H1 (cell line): ENCODE measurements at regions not wholly inside any gene's neighbourhood (a gene's known extent, or its start where the extent isn't known, plus 50 kb on each side); places are given as distances from the start of the nearest gene placed in this dataset.

Experiments used
- CTCF ChIA-PET: fragments of 300-600 bp; sonication (Branson Sonifier 250); formaldehyde crosslinking; loops from one replicate; lab custom pipeline; 2021; ENCODE audit not compliant: partially characterized antibody; lab: Charles Lee
- POLR2A ChIA-PET: fragments of 300-600 bp; sonication (Branson Sonifier 250); formaldehyde crosslinking; loops from one replicate; lab custom pipeline; 2021; ENCODE audit warnings: inconsistent platforms; ENCODE audit not compliant: partially characterized antibody; lab: Charles Lee
- DNase-seq, 2 experiments: peaks; one replicate each; pipeline versions ENCODE4 v3.0.0 to v3.0.0-alpha.2; 2010 to 2022; ENCODE audit warnings: low spot score in 2 of 2, low read depth in 1 of 2, mixed read lengths in 1 of 2
- FAIRE-seq: peaks from 2 replicates; lab custom pipeline; 2011; peaks lifted over from hg19 to GRCh38; lab: Jason Lieb, UNC
- H2AFZ ChIP-seq: 2 replicates; pipeline ENCODE4 v1.8.1; 2012; ENCODE audit warnings: low read length, inconsistent platforms
- H2AK5ac ChIP-seq: 2 replicates; pipeline ENCODE4 v1.6.1; 2013; ENCODE audit warnings: low read depth, low read length
- H2BK120ac ChIP-seq: replicated peaks from 2 replicates; pipeline ENCODE3; 2013; ENCODE audit warnings: low read depth, low read length, inconsistent platforms
- H2BK12ac ChIP-seq: 2 replicates; pipeline ENCODE4 v1.6.1; 2013; ENCODE audit warnings: low read depth, low read length
- H2BK15ac ChIP-seq: 2 replicates; pipeline ENCODE4 v1.6.1; 2013; ENCODE audit warnings: low read length
- H2BK20ac ChIP-seq: 2 replicates; pipeline ENCODE4 v1.6.1; 2013; ENCODE audit warnings: low read length
- H2BK5ac ChIP-seq: 2 replicates; pipeline ENCODE4 v1.6.1; 2013; ENCODE audit warnings: low read depth, low read length
- H3K14ac ChIP-seq: 2 replicates; pipeline ENCODE4 v1.6.1; 2013; ENCODE audit warnings: inconsistent platforms; ENCODE audit not compliant: insufficient read length
- H3K18ac ChIP-seq: 2 replicates; pipeline ENCODE4 v1.6.1; 2013; ENCODE audit warnings: low read length; ENCODE audit errors: extremely low read depth
- H3K23ac ChIP-seq: 2 replicates; pipeline ENCODE4 v1.6.1; 2013; ENCODE audit warnings: inconsistent platforms; ENCODE audit not compliant: insufficient read length
- H3K23me2 ChIP-seq: 2 replicates; pipeline ENCODE4 v1.6.1; 2013; ENCODE audit warnings: low read depth, low read length
- H3K27ac ChIP-seq: 2 replicates; pipeline ENCODE4 v1.6.1; 2011; ENCODE audit warnings: low read depth, low read length, inconsistent platforms
- H3K27me3 ChIP-seq, 4 experiments: replicated peaks in 1 of 4; 1 replicate in 1 of 4; 2 replicates in 3 of 4; pipeline versions ENCODE4 v1.6.1 to v1.8.1; 2011 to 2013; ENCODE audit warnings: low read length in 3 of 4, mild to moderate bottlenecking in 3 of 4, inconsistent platforms in 2 of 4, mixed read lengths in 2 of 4, moderate library complexity in 1 of 4; ENCODE audit not compliant: control insufficient read depth in 3 of 4, insufficient read depth in 3 of 4; ENCODE audit errors: extremely low read depth in 1 of 4
- H3K36me3 ChIP-seq, 4 experiments: 2 replicates each; pipeline versions ENCODE4 v1.6.1 to v1.8.1; 2011 to 2013; ENCODE audit warnings: mild to moderate bottlenecking in 4 of 4, low read length in 3 of 4, moderate library complexity in 2 of 4, control low read depth in 1 of 4, inconsistent platforms in 1 of 4; ENCODE audit not compliant: insufficient read depth in 4 of 4, control insufficient read depth in 2 of 4
- H3K4ac ChIP-seq: replicated peaks from 2 replicates; pipeline ENCODE3; 2013; ENCODE audit warnings: low read length, low read depth, mixed read lengths, inconsistent platforms; ENCODE audit not compliant: insufficient read length
- H3K4me1 ChIP-seq, 4 experiments: replicated peaks in 1 of 4; 1 replicate in 1 of 4; 2 replicates in 3 of 4; pipeline versions ENCODE4 v1.6.1 to v1.8.1; 2011 to 2013; ENCODE audit warnings: low read length in 3 of 4, inconsistent platforms in 2 of 4, mixed read lengths in 1 of 4; ENCODE audit not compliant: insufficient read depth in 4 of 4, control insufficient read depth in 3 of 4
- H3K4me2 ChIP-seq, 2 experiments: 2 replicates each; pipeline versions ENCODE4 v1.6.1 to v1.8.1; 2011 to 2013; ENCODE audit warnings: low read depth in 2 of 2, low read length in 2 of 2, control low read depth in 1 of 2, inconsistent platforms in 1 of 2, mild to moderate bottlenecking in 1 of 2; ENCODE audit not compliant: insufficient read depth in 1 of 2
- H3K4me3 ChIP-seq, 4 experiments: fragments of 200-600, 300-600 bp in 1 of 4; sonication (generic), shearing (Covaris generic), sonication (Bioruptor Twin) in 1 of 4; 2 replicates each; pipeline versions ENCODE4 v1.5.1 to v1.8.1; 2011 to 2016; ENCODE audit warnings: low read length in 4 of 4, low read depth in 3 of 4, control low read depth in 2 of 4, inconsistent platforms in 2 of 4, mild to moderate bottlenecking in 2 of 4, mixed read lengths in 1 of 4, moderate library complexity in 1 of 4; ENCODE audit not compliant: insufficient read depth in 2 of 4; ENCODE audit errors: extremely low read depth in 1 of 4
- H3K56ac ChIP-seq: replicated peaks from 2 replicates; pipeline ENCODE3; 2013; ENCODE audit warnings: low read depth, mild to moderate bottlenecking, mixed read lengths, low read length, inconsistent platforms; ENCODE audit not compliant: insufficient read length
- H3K79me1 ChIP-seq: 2 replicates; pipeline ENCODE4 v1.6.1; 2013; ENCODE audit warnings: low read depth, low read length, control low read depth
- H3K79me2 ChIP-seq, 2 experiments: 2 replicates each; pipeline versions ENCODE4 v1.6.1 to v1.8.1; 2012 to 2013; ENCODE audit warnings: low read length in 2 of 2, mild to moderate bottlenecking in 2 of 2, inconsistent platforms in 1 of 2; ENCODE audit not compliant: insufficient read depth in 2 of 2, control insufficient read depth in 1 of 2
- H3K9ac ChIP-seq, 4 experiments: replicated peaks in 1 of 4; 1 replicate in 1 of 4; 2 replicates in 3 of 4; pipeline versions ENCODE4 v1.6.1 to v1.8.1; 2011 to 2013; ENCODE audit warnings: low read depth in 3 of 4, low read length in 3 of 4, control low read depth in 2 of 4, mild to moderate bottlenecking in 2 of 4, moderate library complexity in 2 of 4, inconsistent platforms in 1 of 4; ENCODE audit errors: extremely low read depth in 1 of 4
- H3K9me3 ChIP-seq, 2 experiments: 2 replicates each; pipeline versions ENCODE4 v1.6.1 to v1.8.1; 2012 to 2013; ENCODE audit warnings: mild to moderate bottlenecking in 2 of 2, moderate library complexity in 2 of 2, control low read depth in 1 of 2, inconsistent platforms in 1 of 2, low read depth in 1 of 2, low read length in 1 of 2, mixed read lengths in 1 of 2; ENCODE audit not compliant: insufficient read depth in 2 of 2
- H4K20me1 ChIP-seq, 2 experiments: replicated peaks in 1 of 2; 2 replicates each; pipeline versions ENCODE3 to v1.8.1; 2011 to 2013; ENCODE audit warnings: inconsistent platforms in 2 of 2, low read length in 2 of 2, mild to moderate bottlenecking in 1 of 2; ENCODE audit not compliant: insufficient read depth in 2 of 2, control insufficient read depth in 1 of 2
- H4K5ac ChIP-seq: 2 replicates; pipeline ENCODE4 v1.6.1; 2013; ENCODE audit warnings: low read length, low read depth, mixed read lengths, inconsistent platforms; ENCODE audit not compliant: insufficient read length
- H4K8ac ChIP-seq: 2 replicates; pipeline ENCODE4 v1.8.0; 2013; ENCODE audit warnings: mild to moderate bottlenecking, moderate library complexity, low read length, inconsistent platforms; ENCODE audit not compliant: insufficient read depth; ENCODE audit errors: extremely low read depth
- H4K91ac ChIP-seq: replicated peaks from 2 replicates; pipeline ENCODE3; 2013; ENCODE audit warnings: low read length, mixed read lengths, inconsistent platforms; ENCODE audit not compliant: insufficient read length
- CBX5 ChIP-seq: fragments of 300-800, 300-1000 bp; sonication (generic); IDR thresholded peaks from 2 replicates; pipeline ENCODE4 v1.7.1; 2016; ENCODE audit warnings: antibody characterized with exemption, low read length, low read depth
- CTBP2 ChIP-seq: IDR thresholded peaks from 2 replicates; pipeline ENCODE4 v1.7.0; 2011; ENCODE audit warnings: borderline replicate concordance, mild to moderate bottlenecking, moderate library complexity, mixed read lengths, low read length; ENCODE audit not compliant: insufficient read depth, insufficient read length
- EP300 ChIP-seq, 2 experiments: IDR thresholded peaks; 1 replicate in 1 of 2; 2 replicates in 1 of 2; pipeline ENCODE4 v1.6.1; 2011 to 2012; ENCODE audit warnings: low read depth in 2 of 2, low read length in 2 of 2, mild to moderate bottlenecking in 2 of 2, borderline replicate concordance in 1 of 2, inconsistent platforms in 1 of 2, moderate library complexity in 1 of 2
- FOSL1 ChIP-seq: IDR thresholded peaks from 2 replicates; pipeline ENCODE4 v1.6.1; 2011; ENCODE audit warnings: mild to moderate bottlenecking, low read depth, low read length, moderate library complexity; ENCODE audit not compliant: insufficient read depth
- GABPA ChIP-seq: IDR thresholded peaks from 2 replicates; pipeline ENCODE4 v1.6.1; 2011; ENCODE audit warnings: mild to moderate bottlenecking, low read length, moderate library complexity, borderline replicate concordance; ENCODE audit not compliant: insufficient read depth
- JUN ChIP-seq: IDR thresholded peaks from 2 replicates; pipeline ENCODE4 v1.6.1; 2011; ENCODE audit warnings: low read depth, mild to moderate bottlenecking, improper control_type of control experiment, low read length
- POLR2A ChIP-seq, 2 experiments: IDR thresholded peaks; 1 replicate in 1 of 2; 2 replicates in 1 of 2; pipeline ENCODE4 v1.6.1; 2011; ENCODE audit warnings: low read depth in 2 of 2, low read length in 2 of 2, mild to moderate bottlenecking in 2 of 2; ENCODE audit errors: control extremely low read depth in 1 of 2
- POU5F1 ChIP-seq: IDR thresholded peaks from 2 replicates; pipeline ENCODE4 v1.6.1; 2011; ENCODE audit warnings: low read depth, mild to moderate bottlenecking, low read length, moderate library complexity
- RFX5 ChIP-seq: IDR thresholded peaks from 2 replicates; pipeline ENCODE4 v1.6.1; 2011; ENCODE audit warnings: low read depth, low read length, improper control_type of control experiment, borderline replicate concordance
- RNF2 ChIP-seq: fragments of 200-900, 300-1000 bp; sonication (generic); IDR thresholded peaks from 2 replicates; pipeline ENCODE4 v1.7.1; 2016; ENCODE audit warnings: borderline replicate concordance, low read depth, mild to moderate bottlenecking, antibody characterized with exemption, low read length; ENCODE audit not compliant: poor library complexity, severe bottlenecking; ENCODE audit errors: missing control alignments
- SIN3A ChIP-seq, 2 experiments: IDR thresholded peaks in 1 of 2; conservative IDR thresholded peaks in 1 of 2; 2 replicates each; pipeline ENCODE4 v1.6.1; 2011 to 2012; ENCODE audit warnings: low read length in 2 of 2, improper control_type of control experiment in 1 of 2, low read depth in 1 of 2, mild to moderate bottlenecking in 1 of 2
- SIX5 ChIP-seq: IDR thresholded peaks from 2 replicates; pipeline ENCODE4 v1.6.1; 2011; ENCODE audit warnings: mild to moderate bottlenecking, low read depth, low read length
- SP4 ChIP-seq: IDR thresholded peaks from 2 replicates; pipeline ENCODE4 v1.6.1; 2012; ENCODE audit warnings: low read length, inconsistent platforms
- TAF1 ChIP-seq: IDR thresholded peaks from 2 replicates; pipeline ENCODE4 v1.6.1; 2011; ENCODE audit warnings: mild to moderate bottlenecking, low read depth, low read length
- ZNF274 ChIP-seq: IDR thresholded peaks from 2 replicates; pipeline ENCODE4 v1.7.0; 2012; ENCODE audit warnings: low read length, borderline replicate concordance; ENCODE audit errors: extremely low read depth
- WGBS, 2 experiments: shearing (Covaris generic) in 1 of 2; methylation state at CpG; one replicate each; pipeline versions ENCODE4 v1.1.6 to v1.1.7; 2013 to 2015; ENCODE audit warnings: low lambda C conversion rate in 2 of 2, mixed read lengths in 2 of 2, inconsistent platforms in 1 of 2, low coverage in 1 of 2, missing lambda C conversion rate in 1 of 2; ENCODE audit not compliant: insufficient replicate concordance in 2 of 2, insufficient coverage in 1 of 2, insufficient read length in 1 of 2; ENCODE audit errors: extremely low coverage in 1 of 2, missing lambda C conversion rate in 1 of 2; 5-methylcytosine and 5-hydroxymethylcytosine counted together

GRCh38 chr16:56093055-56093454, 98.2 kb upstream of the GNAO1 start:
- Histone ChIP-seq H3K9ac (no peak overlapping the region), H3K79me1 (no peaks in the 10 kb centered on the region), H3K23ac (no peak overlapping the region), H4K20me1 (no peaks in the 10 kb centered on the region), H3K79me2 (no peaks in the 10 kb centered on the region), H3K18ac (no peak overlapping the region; the same call in 1 of the 2 replicates), H2BK120ac (no peak overlapping the region), H3K27ac (no peak overlapping the region), H2BK5ac (no peak overlapping the region), H2BK20ac (no peak overlapping the region), H3K9me3 (no peaks in the 10 kb centered on the region), H3K36me3 (no peaks in the 10 kb centered on the region), H2BK15ac (no peak overlapping the region), H3K4me1 (0 out of 7 replicates have a peak, but pooled peaks cover 0 to 4% (median 0%) of the 10 kb centered on the region in 4 experiments), H3K27me3 (no peaks in the 10 kb centered on the region), H3K14ac (no peak overlapping the region), H2AFZ (no peak overlapping the region), H3K23me2 (no peaks in the 10 kb centered on the region), H2BK12ac (no peak overlapping the region), H4K91ac (no peak overlapping the region), H4K5ac (no peak overlapping the region), H3K56ac (no peak overlapping the region), H3K4me2 (no peak overlapping the region), H4K8ac (no peak overlapping the region), H3K4me3 (no peak overlapping the region), H3K4ac (no peak overlapping the region), H2AK5ac (no peak overlapping the region)
- ChIA-PET POLR2A (no interaction called here), CTCF (interaction anchor here (0.7 to 1.2 kb wide), 2 partner anchors 9 to 225 kb away, joined by 3 read pairs; no protein-coding TSS in a partner anchor)
- TF ChIP-seq TAF1 (no peak), ZNF274 (no peak), POLR2A (IDR thresholded peaks at IDR 0.05; ENCODE audit: control extremely low read depth in 1 of 2, low read depth in 2 of 2, low read length in 2 of 2) (no peak), JUN (no peak), SIN3A (conservative IDR thresholded peaks at IDR 0.05 in 1 of 2, IDR thresholded peaks at IDR 0.05 in 1 of 2; ENCODE audit: low read depth in 1 of 2, low read length in 2 of 2) (no peak), CBX5 (no peak), CTBP2 (no peak), FOSL1 (no peak), EP300 (IDR thresholded peaks at IDR 0.05; ENCODE audit: borderline replicate concordance in 1 of 2, low read depth in 2 of 2, low read length in 2 of 2) (no peak), POU5F1 (no peak), SP4 (no peak), RFX5 (no peak), RNF2 (no peak), GABPA (no peak), SIX5 (no peak)
- FAIRE-seq (no peak), DNase-seq (no peak)
- 84% methylated on average over 2 of the region's 2 CpGs; no CpG with 5 or more reads in 1 of the 2 experiments for WGBS, 2 experiments
